ENCODE measurements at regions not wholly inside any gene's neighbourhood (a gene's known extent, or its start where the extent isn't known, plus 50 kb on each side); places are given as distances from the start of the nearest gene placed in this dataset.
"Not testable (repeated sequence)": the region's sequence is repeated elsewhere in the genome, so short reads cannot be mapped to it uniquely, and the experiment has no call there.

GRCh38 chr13:39895254-39895653 is 239.8 kb downstream of the COG6 start:
- DNase-seq: no peak

- no peak for DNase-seq
These were observed 242.2 kb downstream of the COG6 start for GRCh38 chr13:39897636-39898035.

GRCh38 chr13:39900106-39900750 is 244.8 kb downstream of the COG6 start:
- no peak for DNase-seq

GRCh38 chr13:39904959-39905358 is 249.5 kb downstream of the COG6 start:
- no peak for DNase-seq

- no peak for DNase-seq
These were observed 254.2 kb downstream of the COG6 start for GRCh38 chr13:39909634-39910033.

GRCh38 chr13:39910041-39910440 is 254.6 kb downstream of the COG6 start:
- no peak for DNase-seq

- DNase-seq: no peak
These were observed 255.4 kb downstream of the COG6 start for GRCh38 chr13:39910833-39911232.

- no peak for DNase-seq
These were observed 257.9 kb downstream of the COG6 start for GRCh38 chr13:39913339-39913738.

- DNase-seq: no peak
These were observed 258.5 kb downstream of the COG6 start for GRCh38 chr13:39913928-39914327.

GRCh38 chr13:39915418-39915817 is 260.0 kb downstream of the COG6 start:
- no peak for DNase-seq

- no peak for DNase-seq
These were observed 260.9 kb downstream of the COG6 start for GRCh38 chr13:39916330-39916729.

- no peak for DNase-seq
These were observed 263.3 kb downstream of the COG6 start for GRCh38 chr13:39918620-39919236.

GRCh38 chr13:39920613-39921012 is 265.2 kb downstream of the COG6 start:
- no peak for DNase-seq

- DNase-seq: no peak
These were observed 270.9 kb downstream of the COG6 start for GRCh38 chr13:39926345-39926744.

- no peak for DNase-seq
These were observed 272.8 kb downstream of the COG6 start for GRCh38 chr13:39928261-39928660.

- no peak for DNase-seq
These were observed 274.1 kb downstream of the COG6 start for GRCh38 chr13:39929583-39929982.

GRCh38 chr13:39930060-39930459 is 274.6 kb downstream of the COG6 start:
- DNase-seq: no peak

GRCh38 chr13:39930544-39931444 is 275.3 kb downstream of the COG6 start:
- DNase-seq: no peak

- DNase-seq: no peak
These were observed 276.0 kb downstream of the COG6 start for GRCh38 chr13:39931505-39931904.

- DNase-seq: not testable (repeated sequence)
These were observed 277.1 kb downstream of the COG6 start for GRCh38 chr13:39932514-39932913.

GRCh38 chr13:39935155-39935554 is 279.7 kb downstream of the COG6 start:
- DNase-seq: no peak

- DNase-seq: no peak
These were observed 283.1 kb downstream of the COG6 start for GRCh38 chr13:39938596-39938995.

- no peak for DNase-seq
These were observed 285.8 kb downstream of the COG6 start for GRCh38 chr13:39941236-39941635.
